ENCODE measurements at regions not wholly inside any gene's neighbourhood (a gene's known extent, or its start where the extent isn't known, plus 50 kb on each side); places are given as distances from the start of the nearest gene placed in this dataset.

DNA sequence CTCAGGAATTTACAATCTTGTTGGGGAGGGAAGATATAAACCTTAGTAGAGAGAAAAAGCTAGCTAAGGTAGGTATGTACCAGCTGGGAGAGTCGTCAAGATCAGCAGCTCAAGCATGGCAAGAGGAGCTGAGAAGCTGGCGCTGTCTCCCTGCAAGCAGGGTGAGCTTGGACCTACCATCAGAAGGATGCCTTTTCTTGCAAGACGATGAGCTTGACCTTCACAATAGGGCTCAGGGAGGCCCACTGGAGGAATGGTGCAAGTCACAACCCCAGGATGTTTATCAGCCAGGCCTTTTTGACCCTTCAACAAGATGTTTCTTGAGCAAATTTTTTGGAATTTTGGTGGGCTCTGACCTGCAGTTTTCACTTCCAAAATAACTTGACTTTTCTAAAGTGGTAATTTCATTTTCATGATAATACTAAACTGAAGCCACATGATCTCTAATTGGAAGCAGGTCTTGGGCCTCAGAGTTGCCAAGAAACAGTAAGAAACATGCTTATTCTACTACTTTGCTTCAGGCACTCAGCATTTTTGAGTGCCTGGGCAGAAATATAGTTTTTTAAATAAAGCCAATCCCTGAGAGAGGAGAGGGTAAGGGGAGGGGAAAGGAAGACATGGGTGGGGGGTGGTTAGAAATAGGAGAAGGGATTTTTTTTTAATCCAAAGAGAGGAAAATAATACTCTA, 258.1 kb downstream of the CLIC5 start:
- no peak overlapping the region for H3K9ac ChIP-seq (replicated peaks; ENCODE audit: extremely low read depth, insufficient read depth, low read length)
- dilution Hi-C loops (cut with MboI; ENCODE audit: extremely low pct_ligation_motif_present, low sequenced_read_pairs) (no loop called here), intact Hi-C loops (cut with micrococcal nuclease) (no loop called here)
- FAIRE-seq: no peak
- no TSS peak for BruUV-seq (replicated peaks)
- no peaks in the 10 kb centered on the region for H3K9me3 ChIP-seq (replicated peaks; ENCODE audit: control insufficient read depth, insufficient read depth, low read length)
- H3K27me3 ChIP-seq (ENCODE audit: control insufficient read depth in 2 of 2, insufficient read depth in 2 of 2, low read length in 2 of 2): no peaks in the 10 kb centered on the region
- no peak overlapping the region for H2AFZ ChIP-seq (ENCODE audit: low read depth, low read length)
- no peaks in the 10 kb centered on the region for H3K9me1 ChIP-seq (replicated peaks; ENCODE audit: control insufficient read depth, extremely low read depth, insufficient read depth, low read length)
- no peaks in the 10 kb centered on the region for H4K20me1 ChIP-seq (replicated peaks; ENCODE audit: control insufficient read depth, extremely low read depth, insufficient read depth, low read length)
- no peak for TF ChIP-seq POLR2A (IDR thresholded peaks at IDR 0.05; ENCODE audit: low read depth, low read length)
- no peak for TF ChIP-seq JUN (IDR thresholded peaks at IDR 0.05; ENCODE audit: borderline replicate concordance, insufficient read depth, insufficient read length, low read depth)
- TF ChIP-seq, protein P1, sequence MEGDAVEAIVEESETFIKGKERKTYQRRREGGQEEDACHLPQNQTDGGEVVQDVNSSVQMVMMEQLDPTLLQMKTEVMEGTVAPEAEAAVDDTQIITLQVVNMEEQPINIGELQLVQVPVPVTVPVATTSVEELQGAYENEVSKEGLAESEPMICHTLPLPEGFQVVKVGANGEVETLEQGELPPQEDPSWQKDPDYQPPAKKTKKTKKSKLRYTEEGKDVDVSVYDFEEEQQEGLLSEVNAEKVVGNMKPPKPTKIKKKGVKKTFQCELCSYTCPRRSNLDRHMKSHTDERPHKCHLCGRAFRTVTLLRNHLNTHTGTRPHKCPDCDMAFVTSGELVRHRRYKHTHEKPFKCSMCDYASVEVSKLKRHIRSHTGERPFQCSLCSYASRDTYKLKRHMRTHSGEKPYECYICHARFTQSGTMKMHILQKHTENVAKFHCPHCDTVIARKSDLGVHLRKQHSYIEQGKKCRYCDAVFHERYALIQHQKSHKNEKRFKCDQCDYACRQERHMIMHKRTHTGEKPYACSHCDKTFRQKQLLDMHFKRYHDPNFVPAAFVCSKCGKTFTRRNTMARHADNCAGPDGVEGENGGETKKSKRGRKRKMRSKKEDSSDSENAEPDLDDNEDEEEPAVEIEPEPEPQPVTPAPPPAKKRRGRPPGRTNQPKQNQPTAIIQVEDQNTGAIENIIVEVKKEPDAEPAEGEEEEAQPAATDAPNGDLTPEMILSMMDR (IDR thresholded peaks at IDR 0.05; ENCODE audit: extremely low read depth in 1 of 2, insufficient read depth in 1 of 2, low read depth in 1 of 2, low read length in 2 of 2): no peak
- TF ChIP-seq MAX (IDR thresholded peaks at IDR 0.05; ENCODE audit: insufficient read depth, insufficient read length): no peak
- TF ChIP-seq GATA2 (IDR thresholded peaks at IDR 0.05; ENCODE audit: insufficient read depth, insufficient read length, low read depth, low read length): no peak
- TF ChIP-seq EZH2 (IDR thresholded peaks at IDR 0.05; ENCODE audit: borderline replicate concordance, low read depth, low read length, severe bottlenecking): no peak
- TF ChIP-seq FOS (IDR thresholded peaks at IDR 0.05; ENCODE audit: borderline replicate concordance, insufficient read depth, low read length): no peak
- TF ChIP-seq MYC (IDR thresholded peaks at IDR 0.05; ENCODE audit: low read depth, low read length): no peak
- no peak for TF ChIP-seq POLR2AphosphoS5 (IDR thresholded peaks at IDR 0.05; ENCODE audit: insufficient read depth, low read depth, low read length)
- H3K4me2 ChIP-seq (ENCODE audit: insufficient read depth, low read length): no peak overlapping the region
- H3K27ac ChIP-seq (ENCODE audit: insufficient read depth, low read depth, low read length): no peak overlapping the region
- H3K4me1 ChIP-seq (ENCODE audit: control insufficient read depth, extremely low read depth, insufficient read depth, low read length): no peaks in the 10 kb centered on the region
- no peaks in the 10 kb centered on the region for H3K79me2 ChIP-seq (ENCODE audit: control insufficient read depth, insufficient read depth, low read length)
- no peaks in the 10 kb centered on the region for H3K36me3 ChIP-seq (ENCODE audit: control insufficient read depth in 2 of 2, extremely low read depth in 1 of 2, insufficient read depth in 2 of 2, low read length in 2 of 2)
- no peak overlapping the region for H3K4me3 ChIP-seq (replicated peaks in 1 of 3; ENCODE audit: insufficient read depth in 1 of 3, low read depth in 1 of 3, low read length in 3 of 3)
- CTCF ChIA-PET: no interaction called here
- DNase-seq (ENCODE audit: low read depth, low spot score): no peak
- POLR2A ChIA-PET: no interaction called here

Measured in endothelial cell of umbilical vein (primary cell).